ENCODE measurements at regions not wholly inside any gene's neighbourhood (a gene's known extent, or its start where the extent isn't known, plus 50 kb on each side); places are given as distances from the start of the nearest gene placed in this dataset.

GRCh38 chr13:47572375-47572774 lies 428.7 kb downstream of the SUCLA2 start:
- H3K4me1 Mint-ChIP-seq: no peaks in the 10 kb centered on the region
- H3K9me3 ChIP-seq (ENCODE audit: low read length): no peaks in the 10 kb centered on the region
- CTCF ChIA-PET: no interaction called here
- POLR2A ChIA-PET: no interaction called here
- peaks cover 0 to 1% of the 10 kb centered on the region in 2 donors for H3K27me3 Mint-ChIP-seq
- H3K4me1 ChIP-seq (ENCODE audit: insufficient read depth, low read length): no peaks in the 10 kb centered on the region
- no peaks in the 10 kb centered on the region for H3K36me3 ChIP-seq (ENCODE audit: insufficient read depth, low read length)
- no peaks in the 10 kb centered on the region for H3K27me3 ChIP-seq (ENCODE audit: insufficient read depth, low read length, poor library complexity, severe bottlenecking)
- peaks cover 20 to 43% (median 24%) of the 10 kb centered on the region in 5 donors for H3K9me3 Mint-ChIP-seq
- H3K27ac ChIP-seq (ENCODE audit: low read depth, low read length): no peak overlapping the region
- no peak overlapping the region for H3K27ac Mint-ChIP-seq
- H3K36me3 Mint-ChIP-seq: peaks cover 0 to 1% (median 0%) of the 10 kb centered on the region in 3 donors
- no peak overlapping the region for H3K4me3 Mint-ChIP-seq
- DNase-seq: no peak
- H3K4me3 ChIP-seq (ENCODE audit: low read length): no peak overlapping the region

DNA sequence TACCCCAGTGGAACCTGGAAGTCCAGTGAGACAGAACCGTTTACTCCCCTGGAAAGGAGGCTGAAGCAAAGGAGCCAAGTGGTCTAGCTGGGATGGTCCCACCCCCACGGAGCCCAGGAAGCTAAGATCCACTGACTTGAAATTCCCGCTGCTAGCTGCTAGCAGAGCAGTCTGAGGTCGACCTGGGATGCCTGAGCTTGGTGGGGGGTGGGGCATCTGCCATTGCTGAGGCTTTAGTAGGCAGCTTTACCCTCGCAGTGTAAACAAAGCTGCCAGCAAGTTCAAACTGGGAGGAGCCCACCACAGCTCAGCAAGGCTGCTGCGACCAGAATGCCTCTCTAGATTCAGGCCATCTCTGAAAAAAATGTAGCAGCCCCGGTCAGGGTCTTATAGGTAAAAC lies 437.0 kb downstream of the SUCLA2 start:
- Mint-ChIP-seq H3K4me1 (no peaks in the 10 kb centered on the region), H3K4me3 (no peak overlapping the region), H3K27me3 (no peaks in the 10 kb centered on the region), H3K36me3 (peaks cover 0 to 3% (median 0%) of the 10 kb centered on the region in 3 donors), H3K27ac (no peak overlapping the region), H3K9me3 (peaks cover 11 to 24% (median 18%) of the 10 kb centered on the region in 5 donors)
- POLR2A ChIA-PET: no interaction called here
- Histone ChIP-seq H3K4me3 (ENCODE audit: low read length) (no peak overlapping the region), H3K36me3 (ENCODE audit: insufficient read depth, low read length) (no peaks in the 10 kb centered on the region), H3K9me3 (ENCODE audit: low read length) (no peaks in the 10 kb centered on the region), H3K4me1 (ENCODE audit: insufficient read depth, low read length) (no peaks in the 10 kb centered on the region), H3K27me3 (ENCODE audit: insufficient read depth, low read length, poor library complexity, severe bottlenecking) (no peaks in the 10 kb centered on the region), H3K27ac (ENCODE audit: low read depth, low read length) (no peak overlapping the region)
- CTCF ChIA-PET: no interaction called here
- DNase-seq: no peak

DNA sequence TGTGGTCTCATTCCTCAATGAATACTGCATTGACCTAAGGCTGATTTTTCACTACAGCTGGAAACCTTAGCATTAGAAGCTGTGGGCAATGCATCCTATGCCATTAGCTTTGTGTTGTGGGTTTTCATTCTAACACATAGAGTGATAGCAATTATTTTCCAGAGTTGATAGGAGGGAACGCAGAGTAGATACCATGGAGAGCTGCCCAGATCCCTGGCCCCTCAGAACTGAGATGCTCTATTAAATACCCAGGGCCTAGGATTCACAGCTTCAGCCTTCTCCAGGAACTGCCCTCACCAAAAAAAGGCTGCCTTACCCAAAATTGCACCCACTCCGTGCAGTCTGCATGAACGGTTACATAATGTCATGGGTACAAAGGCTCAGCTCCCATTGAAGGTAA lies 444.4 kb downstream of the SUCLA2 start:
- Histone ChIP-seq H3K27ac (ENCODE audit: low read depth, low read length) (no peak overlapping the region), H3K4me3 (ENCODE audit: low read length) (no peak overlapping the region), H3K4me1 (ENCODE audit: insufficient read depth, low read length) (no peaks in the 10 kb centered on the region), H3K27me3 (ENCODE audit: insufficient read depth, low read length, poor library complexity, severe bottlenecking) (no peaks in the 10 kb centered on the region), H3K9me3 (ENCODE audit: low read length) (no peaks in the 10 kb centered on the region), H3K36me3 (ENCODE audit: insufficient read depth, low read length) (no peaks in the 10 kb centered on the region)
- H3K36me3 Mint-ChIP-seq: no peaks in the 10 kb centered on the region
- H3K27me3 Mint-ChIP-seq: peaks cover 0 to 2% of the 10 kb centered on the region in 2 donors
- ChIA-PET CTCF (no interaction called here), POLR2A (no interaction called here)
- H3K4me3 Mint-ChIP-seq: no peak overlapping the region
- peaks cover 0 to 2% (median 0%) of the 10 kb centered on the region in 5 donors for H3K9me3 Mint-ChIP-seq
- H3K27ac Mint-ChIP-seq: no peak overlapping the region
- no peaks in the 10 kb centered on the region for H3K4me1 Mint-ChIP-seq
- no peak for DNase-seq

GRCh38 chr13:47555235-47555634 lies 445.8 kb downstream of the SUCLA2 start:
- POLR2A ChIA-PET: no interaction called here
- peaks cover 0 to 4% of the 10 kb centered on the region in 2 donors for H3K27me3 Mint-ChIP-seq

GRCh38 chr13:47553329-47553977 lies 447.6 kb downstream of the SUCLA2 start:
- Mint-ChIP-seq H3K27me3 (peaks cover 0 to 2% of the 10 kb centered on the region in 2 donors), H3K4me3 (no peak overlapping the region), H3K27ac (no peak overlapping the region), H3K4me1 (no peaks in the 10 kb centered on the region), H3K9me3 (peaks cover 0 to 2% (median 0%) of the 10 kb centered on the region in 5 donors), H3K36me3 (no peaks in the 10 kb centered on the region)
- Histone ChIP-seq H3K27ac (ENCODE audit: low read depth, low read length) (no peak overlapping the region), H3K4me3 (ENCODE audit: low read length) (no peak overlapping the region), H3K27me3 (ENCODE audit: insufficient read depth, low read length, poor library complexity, severe bottlenecking) (no peaks in the 10 kb centered on the region), H3K36me3 (ENCODE audit: insufficient read depth, low read length) (no peaks in the 10 kb centered on the region), H3K4me1 (ENCODE audit: insufficient read depth, low read length) (no peaks in the 10 kb centered on the region), H3K9me3 (ENCODE audit: low read length) (no peaks in the 10 kb centered on the region)
- ChIA-PET POLR2A (no interaction called here), CTCF (no interaction called here)
- no peak for DNase-seq

More at GRCh38 chr13:47555235-47555634, 445.8 kb downstream of the SUCLA2 start:
- H3K9me3 Mint-ChIP-seq: peaks cover 0 to 2% (median 0%) of the 10 kb centered on the region in 5 donors
- no peak overlapping the region for H3K4me3 Mint-ChIP-seq
- Histone ChIP-seq H3K4me1 (ENCODE audit: insufficient read depth, low read length) (no peaks in the 10 kb centered on the region), H3K4me3 (ENCODE audit: low read length) (no peak overlapping the region), H3K36me3 (ENCODE audit: insufficient read depth, low read length) (no peaks in the 10 kb centered on the region), H3K27me3 (ENCODE audit: insufficient read depth, low read length, poor library complexity, severe bottlenecking) (no peaks in the 10 kb centered on the region), H3K9me3 (ENCODE audit: low read length) (no peaks in the 10 kb centered on the region), H3K27ac (ENCODE audit: low read depth, low read length) (no peak overlapping the region)
- no peaks in the 10 kb centered on the region for H3K36me3 Mint-ChIP-seq
- DNase-seq: no peak
- no peaks in the 10 kb centered on the region for H3K4me1 Mint-ChIP-seq
- CTCF ChIA-PET: no interaction called here
- H3K27ac Mint-ChIP-seq: no peak overlapping the region

DNA sequence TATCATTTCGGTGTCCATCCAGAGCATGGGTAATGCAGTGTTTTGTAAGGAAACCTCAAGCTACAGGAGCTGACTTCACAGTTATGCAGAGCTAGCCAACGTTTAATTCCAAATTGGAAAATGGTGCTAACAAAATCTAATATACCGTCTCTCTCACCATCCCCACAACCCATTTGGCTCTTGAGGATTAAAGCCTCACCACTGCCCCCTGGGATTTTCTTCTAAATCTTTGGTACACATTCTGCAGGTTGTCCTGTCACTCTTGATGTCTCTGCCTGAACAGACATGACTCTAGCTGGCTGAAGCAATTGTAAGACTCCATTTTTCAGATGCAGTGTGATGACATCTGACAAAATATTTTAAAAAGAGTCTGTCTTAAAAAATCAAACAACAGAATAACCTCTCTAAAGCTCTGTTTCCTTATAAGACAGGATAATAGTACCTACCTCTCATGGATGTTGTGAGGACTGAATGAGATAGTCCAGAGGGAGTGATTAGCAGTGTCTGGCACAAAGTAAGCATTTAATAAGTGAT lies 451.8 kb downstream of the SUCLA2 start:
- ChIA-PET POLR2A (no interaction called here), CTCF (no interaction called here)
- Histone ChIP-seq H3K4me3 (ENCODE audit: low read length) (no peak overlapping the region), H3K27ac (ENCODE audit: low read depth, low read length) (no peak overlapping the region), H3K9me3 (ENCODE audit: low read length) (no peaks in the 10 kb centered on the region), H3K27me3 (ENCODE audit: insufficient read depth, low read length, poor library complexity, severe bottlenecking) (no peaks in the 10 kb centered on the region), H3K4me1 (ENCODE audit: insufficient read depth, low read length) (no peaks in the 10 kb centered on the region), H3K36me3 (ENCODE audit: insufficient read depth, low read length) (no peaks in the 10 kb centered on the region)
- Mint-ChIP-seq H3K4me3 (no peak overlapping the region), H3K36me3 (no peaks in the 10 kb centered on the region), H3K27ac (no peak overlapping the region), H3K27me3 (peaks cover 0 to 2% of the 10 kb centered on the region in 2 donors), H3K4me1 (no peaks in the 10 kb centered on the region), H3K9me3 (peaks cover 0 to 2% (median 0%) of the 10 kb centered on the region in 5 donors)
- no peak for DNase-seq

DNA sequence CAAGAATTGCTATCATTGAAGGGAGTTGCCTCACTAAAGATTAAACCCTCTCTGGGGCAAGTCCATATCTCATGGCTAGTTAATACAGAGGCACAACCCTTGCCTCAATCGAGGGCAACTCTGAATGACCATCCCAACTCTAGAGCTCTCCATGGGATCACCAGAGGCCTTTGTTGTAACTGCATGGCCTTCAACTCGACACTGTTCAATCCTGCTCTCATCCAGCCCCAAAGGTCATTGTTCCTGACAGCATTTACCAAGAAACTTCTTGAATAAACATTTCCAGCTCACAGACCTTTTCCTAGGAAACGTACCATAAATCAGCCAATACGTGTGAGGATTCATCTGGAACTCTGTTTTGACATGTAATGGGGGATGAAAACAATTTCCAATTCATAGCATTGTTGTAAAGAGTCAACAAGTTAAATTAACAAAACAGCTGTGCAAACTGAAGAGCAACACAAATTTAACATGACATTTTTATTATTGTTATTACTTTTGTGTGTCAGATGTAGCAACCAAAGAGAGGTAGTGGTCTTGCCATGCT lies 452.7 kb downstream of the SUCLA2 start:
- Mint-ChIP-seq H3K9me3 (peaks cover 0 to 2% (median 0%) of the 10 kb centered on the region in 5 donors), H3K4me3 (no peak overlapping the region)
- POLR2A ChIA-PET: no interaction called here

DNA sequence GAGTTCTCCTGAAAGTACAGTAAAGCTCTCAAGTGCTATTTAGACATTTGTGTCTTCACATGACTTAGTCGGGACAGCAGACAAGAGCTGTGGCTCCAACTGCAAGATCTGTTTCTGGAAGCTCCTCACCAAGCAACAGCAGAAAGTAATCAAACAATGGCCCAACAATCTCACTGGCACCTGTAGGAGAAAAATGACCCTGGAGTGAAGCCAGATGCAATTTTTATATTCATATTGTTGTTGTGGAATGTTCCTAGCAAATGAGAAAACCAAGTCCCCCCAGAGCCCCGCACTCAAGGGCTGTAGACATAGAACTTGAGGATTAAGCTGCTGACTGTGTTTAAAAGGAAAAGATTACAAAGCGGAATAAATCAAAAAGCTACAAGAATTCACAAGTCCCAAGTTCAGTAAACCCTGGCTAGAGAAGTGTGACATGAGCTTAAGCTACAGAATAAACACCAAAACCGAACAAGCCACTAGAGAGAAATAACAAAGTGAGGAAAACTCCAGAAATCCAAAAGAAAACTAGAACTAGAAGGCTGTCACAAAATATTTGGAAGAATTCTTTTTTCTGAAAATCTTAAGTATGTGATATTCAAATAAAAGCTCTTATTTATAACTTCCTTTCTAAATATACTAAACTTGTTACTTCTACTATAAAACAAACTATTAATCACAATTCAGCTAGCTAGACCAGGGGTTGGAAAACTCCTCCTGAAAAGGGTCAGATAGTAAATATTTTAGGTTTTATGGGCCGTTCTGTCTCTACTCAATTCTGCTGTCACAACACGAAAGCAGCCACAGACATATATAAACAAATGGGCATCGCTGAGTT lies 454.5 kb downstream of the SUCLA2 start:
- Histone ChIP-seq H3K4me1 (ENCODE audit: insufficient read depth, low read length) (no peaks in the 10 kb centered on the region), H3K4me3 (ENCODE audit: low read length) (no peak overlapping the region), H3K27me3 (ENCODE audit: insufficient read depth, low read length, poor library complexity, severe bottlenecking) (no peaks in the 10 kb centered on the region), H3K9me3 (ENCODE audit: low read length) (no peaks in the 10 kb centered on the region), H3K36me3 (ENCODE audit: insufficient read depth, low read length) (no peaks in the 10 kb centered on the region), H3K27ac (ENCODE audit: low read depth, low read length) (no peak overlapping the region)
- POLR2A ChIA-PET: no interaction called here
- CTCF ChIA-PET: no interaction called here
- H3K27me3 Mint-ChIP-seq: peaks cover 0 to 2% of the 10 kb centered on the region in 2 donors
- H3K4me1 Mint-ChIP-seq: no peaks in the 10 kb centered on the region
- no peaks in the 10 kb centered on the region for H3K36me3 Mint-ChIP-seq
- no peak overlapping the region for H3K27ac Mint-ChIP-seq
- no peak overlapping the region for H3K4me3 Mint-ChIP-seq
- DNase-seq: no peak
- H3K9me3 Mint-ChIP-seq: peaks cover 0 to 2% (median 0%) of the 10 kb centered on the region in 5 donors

More for the DNA sequence above, 452.7 kb downstream of the SUCLA2 start:
- Mint-ChIP-seq H3K4me1 (no peaks in the 10 kb centered on the region), H3K27me3 (peaks cover 0 to 2% of the 10 kb centered on the region in 2 donors), H3K36me3 (no peaks in the 10 kb centered on the region), H3K27ac (no peak overlapping the region)
- H3K9me3 ChIP-seq (ENCODE audit: low read length): no peaks in the 10 kb centered on the region
- H3K27me3 ChIP-seq (ENCODE audit: insufficient read depth, low read length, poor library complexity, severe bottlenecking): no peaks in the 10 kb centered on the region
- DNase-seq: no peak
- no peaks in the 10 kb centered on the region for H3K4me1 ChIP-seq (ENCODE audit: insufficient read depth, low read length)
- no peak overlapping the region for H3K27ac ChIP-seq (ENCODE audit: low read depth, low read length)
- H3K4me3 ChIP-seq (ENCODE audit: low read length): no peak overlapping the region
- no peaks in the 10 kb centered on the region for H3K36me3 ChIP-seq (ENCODE audit: insufficient read depth, low read length)
- CTCF ChIA-PET: no interaction called here

All from CD8-positive, alpha-beta memory T cell (primary cell).